HG03175 (cell line): ENCODE measurements at regions not wholly inside any gene's neighbourhood (a gene's known extent, or its start where the extent isn't known, plus 50 kb on each side); places are given as distances from the start of the nearest gene placed in this dataset.

Source experiments
- ATAC-seq: cut with Tn5 transposase; IDR thresholded peaks from one replicate; pipeline ENCODE4 v1.9.1; 2021; ENCODE audit warnings: mild to moderate bottlenecking, moderate library complexity; ENCODE audit not compliant: unreplicated experiment

GRCh38 chr1:87165177-87165576, 163.5 kb upstream of the LMO4 start:
- no peak for ATAC-seq

- ATAC-seq = no peak
Observed at GRCh38 chr1:87167157-87167789, 161.4 kb upstream of the LMO4 start.

GRCh38 chr1:87167848-87168525, 160.7 kb upstream of the LMO4 start:
- ATAC-seq = no peak

- ATAC-seq = no peak
Observed at GRCh38 chr1:87169263-87169910, 159.3 kb upstream of the LMO4 start.

GRCh38 chr1:87170157-87170556, 158.5 kb upstream of the LMO4 start:
- no peak for ATAC-seq

- no peak for ATAC-seq
Observed at GRCh38 chr1:87170931-87171598, 157.6 kb upstream of the LMO4 start.

DNA sequence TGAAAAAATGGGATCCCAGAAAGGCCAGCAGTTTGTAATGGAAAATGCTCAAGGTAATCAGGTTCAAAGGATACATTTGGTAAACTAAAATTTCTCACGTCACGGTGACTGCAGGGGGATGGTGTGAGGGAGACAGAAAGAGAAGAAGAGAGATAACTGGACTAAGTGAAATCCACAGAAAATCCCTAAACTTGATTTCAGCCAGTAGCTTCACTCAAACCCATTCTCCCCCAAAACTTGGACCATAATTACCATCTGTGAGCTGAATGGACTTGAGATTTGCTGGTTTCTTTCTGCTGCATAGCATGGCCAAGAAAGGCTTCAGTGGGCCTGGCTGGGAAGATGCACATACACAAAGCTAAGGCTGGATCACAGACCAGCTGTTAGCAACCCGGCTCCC, 155.4 kb upstream of the LMO4 start:
- ATAC-seq = no peak

GRCh38 chr1:87174724-87175245, 153.9 kb upstream of the LMO4 start:
- ATAC-seq = no peak

DNA sequence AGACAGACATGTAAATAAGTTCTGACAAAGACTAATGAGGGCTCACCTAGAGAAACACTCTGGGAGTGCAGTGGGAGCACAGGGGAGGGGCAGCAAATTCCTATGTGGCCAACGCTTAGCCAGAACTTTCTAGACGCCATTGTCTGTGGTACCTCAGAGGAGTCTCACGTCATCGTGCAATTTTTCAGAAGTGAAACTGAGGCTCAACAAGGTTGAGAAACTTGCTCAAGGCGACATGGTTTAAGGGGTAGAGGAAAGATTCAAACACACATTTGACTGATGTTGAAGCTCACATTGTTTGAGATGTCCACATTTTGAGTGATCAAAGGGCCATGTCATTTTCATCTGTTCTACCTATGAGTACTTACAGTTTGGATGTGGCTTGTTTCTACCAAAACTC, 152.6 kb upstream of the LMO4 start:
- ATAC-seq = no peak

DNA sequence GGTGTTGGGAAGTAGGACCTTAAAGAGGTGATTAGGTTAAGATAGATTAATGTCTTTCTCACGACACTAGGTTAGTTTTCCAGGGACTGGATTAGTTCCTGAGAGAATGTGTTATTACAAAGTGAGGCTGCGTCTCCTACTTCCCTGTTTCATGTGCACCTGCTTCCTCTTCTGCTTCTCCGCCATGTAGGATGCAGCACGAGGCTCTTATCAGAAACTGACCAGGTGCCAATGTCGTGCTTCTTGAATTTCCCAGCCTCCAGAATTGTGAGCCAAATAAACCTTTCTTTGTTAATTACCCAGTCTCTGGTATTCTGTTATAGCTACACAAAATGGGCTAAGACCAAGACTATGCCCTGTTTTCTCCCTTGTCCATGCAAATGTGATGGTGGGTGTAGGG, 152.2 kb upstream of the LMO4 start:
- no peak for ATAC-seq

DNA sequence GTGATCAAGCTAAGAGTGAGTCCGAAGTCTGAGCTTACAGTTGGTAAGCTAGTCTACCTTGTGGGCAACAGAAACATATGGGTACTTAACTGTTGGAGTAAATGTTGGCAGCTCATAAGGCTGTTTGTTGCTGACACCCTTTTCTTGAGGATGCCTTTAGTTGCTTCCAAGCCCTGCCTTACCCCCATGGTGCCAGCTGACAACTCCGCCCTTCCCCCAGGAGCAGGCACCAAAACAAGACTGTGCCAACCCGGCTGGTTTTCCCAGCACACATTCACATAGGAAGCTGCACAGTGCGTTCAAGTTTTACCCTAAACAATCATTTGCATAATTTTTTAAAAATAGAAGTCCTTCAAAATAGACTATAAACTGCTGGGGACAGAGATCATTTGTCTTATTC, 150.2 kb upstream of the LMO4 start:
- ATAC-seq = no peak

DNA sequence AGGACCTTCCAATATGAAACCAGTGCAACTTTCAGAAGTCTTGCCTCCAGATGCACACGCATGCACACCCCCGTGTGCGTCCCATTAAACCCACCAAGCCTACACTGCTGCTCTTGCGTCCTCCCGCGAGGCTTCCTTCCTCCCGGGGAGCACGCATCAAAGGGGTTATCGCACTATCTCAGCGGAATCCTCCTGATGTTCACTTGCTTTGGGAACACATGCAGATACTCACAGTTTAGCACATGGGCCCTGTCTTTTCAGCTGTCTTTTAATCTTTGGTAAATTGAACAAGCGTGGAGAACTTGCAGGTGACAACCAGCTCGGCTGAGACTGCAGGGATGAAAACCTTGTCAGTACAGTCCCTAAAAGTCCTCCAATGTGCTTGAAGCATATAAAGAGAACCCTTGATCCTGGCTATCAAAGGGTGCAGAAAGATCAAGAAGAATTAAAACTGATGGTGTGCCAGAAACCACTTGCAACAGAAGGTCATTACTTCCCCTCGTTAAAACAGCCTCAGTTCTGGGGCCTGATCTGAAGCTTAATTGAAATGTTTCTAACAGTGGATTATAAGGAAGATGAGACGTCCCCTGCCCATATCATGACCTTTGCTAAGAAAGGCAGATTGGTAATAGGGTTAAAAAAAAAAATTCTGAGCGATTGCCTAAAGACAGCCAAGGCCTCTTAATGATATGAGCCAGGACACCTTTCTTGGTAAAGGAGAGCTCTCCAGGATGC, 149.4 kb upstream of the LMO4 start:
- ATAC-seq = no peak

- ATAC-seq = no peak
Observed at GRCh38 chr1:87179851-87180519, 148.7 kb upstream of the LMO4 start.

- ATAC-seq = no peak
Observed at GRCh38 chr1:87180682-87181081, 148.0 kb upstream of the LMO4 start.

- ATAC-seq = no peak
Observed at GRCh38 chr1:87182611-87183010, 146.1 kb upstream of the LMO4 start.

DNA sequence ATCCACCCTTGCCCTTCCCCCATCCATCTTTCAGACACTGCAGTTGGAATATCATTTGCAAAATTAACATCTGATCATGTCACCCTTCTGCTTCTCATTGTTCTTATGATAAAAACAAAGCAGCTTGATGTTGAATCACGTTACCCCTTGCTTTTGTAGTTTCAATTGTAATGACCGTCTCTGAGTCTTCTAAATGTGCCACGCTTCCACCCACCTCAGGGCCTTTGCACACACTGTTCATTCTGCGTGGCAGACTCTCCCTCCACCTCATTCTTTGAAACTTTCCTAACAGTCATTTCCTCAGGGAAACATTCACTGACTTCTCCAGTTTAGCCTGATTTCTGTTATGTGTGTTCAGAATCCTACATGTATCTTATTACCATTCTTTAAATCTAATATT, 143.6 kb upstream of the LMO4 start:
- no peak for ATAC-seq

DNA sequence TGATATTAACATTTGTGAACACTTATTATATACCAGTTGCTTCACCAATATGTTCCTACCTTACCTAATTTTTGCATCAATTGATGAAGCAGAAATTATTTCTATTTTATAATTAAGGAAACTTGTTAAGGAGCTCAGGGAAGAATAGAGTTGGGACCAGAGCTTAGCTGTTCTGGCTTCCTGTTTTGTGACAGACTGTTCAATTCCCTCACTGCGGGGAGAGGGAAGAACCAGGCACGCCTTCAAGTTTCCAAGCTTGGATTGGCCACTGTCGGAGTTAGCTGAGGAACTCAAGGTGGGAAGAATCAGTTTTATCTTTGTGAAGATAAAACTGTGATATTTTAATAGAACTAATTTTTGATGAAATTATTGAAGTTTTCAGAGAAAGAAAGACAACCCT, 142.3 kb upstream of the LMO4 start:
- no peak for ATAC-seq

DNA sequence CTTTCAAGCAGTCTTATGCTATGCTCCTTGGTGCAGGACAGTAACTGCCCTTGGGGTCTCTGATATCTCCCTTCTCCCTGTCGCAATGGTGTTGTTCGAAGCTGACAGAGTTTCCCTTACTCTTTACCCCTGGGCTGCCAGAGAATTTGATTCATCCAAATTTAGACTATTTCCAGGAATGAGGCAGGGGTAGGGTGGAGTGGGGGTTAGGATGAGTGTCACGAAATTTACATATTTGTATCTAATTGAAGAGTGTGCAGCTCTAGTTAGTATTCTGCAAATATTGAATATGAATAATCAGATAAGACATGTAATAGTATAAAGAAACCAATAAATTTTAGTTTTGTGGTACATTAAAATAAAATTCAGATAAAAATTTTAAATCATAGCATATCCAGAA, 140.0 kb upstream of the LMO4 start:
- ATAC-seq = no peak

DNA sequence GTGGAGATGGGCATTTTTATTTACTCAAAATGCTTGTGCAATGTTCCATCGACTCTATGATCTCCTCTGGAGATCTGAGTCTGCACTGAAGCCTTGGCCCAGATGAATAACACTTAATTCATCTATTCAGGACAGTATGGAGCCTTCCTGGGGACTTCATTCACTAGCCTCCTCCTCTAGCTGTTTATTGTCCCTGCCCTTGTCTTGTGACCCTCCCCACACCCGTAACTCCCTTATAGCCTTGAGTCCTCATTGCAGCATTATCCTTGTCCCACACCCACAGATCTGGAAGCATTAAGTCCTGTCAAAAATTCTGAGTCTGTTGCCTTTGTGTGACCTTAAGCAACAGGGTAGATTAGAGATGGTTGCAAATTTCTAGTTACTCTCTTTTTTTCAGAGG, 138.3 kb upstream of the LMO4 start:
- no peak for ATAC-seq

DNA sequence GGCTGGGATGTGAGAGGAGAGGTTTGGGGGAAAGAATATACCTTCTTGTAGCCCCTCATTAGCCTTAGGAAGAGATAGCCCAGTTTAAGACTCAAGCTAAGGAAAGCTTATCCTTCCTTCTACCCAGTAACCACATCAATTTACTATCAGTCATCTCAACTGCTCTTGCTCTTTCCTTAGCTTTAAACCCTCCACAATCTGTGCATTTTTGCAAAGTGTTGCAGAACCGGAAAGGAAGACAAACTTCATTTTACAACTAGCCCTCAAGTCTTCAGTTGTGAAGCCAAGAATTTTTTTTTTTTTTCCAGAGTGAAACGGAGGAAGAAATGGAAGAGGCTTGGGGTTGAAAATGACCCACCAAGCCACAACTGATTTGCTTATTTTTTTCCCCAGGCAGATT, 137.0 kb upstream of the LMO4 start:
- ATAC-seq = no peak
